ENCODE measurements at regions not wholly inside any gene's neighbourhood (a gene's known extent, or its start where the extent isn't known, plus 50 kb on each side); places are given as distances from the start of the nearest gene placed in this dataset.

- no peak overlapping the region for H3K4me3 ChIP-seq
- ATAC-seq: no peak
- Mint-ChIP-seq H3K27ac (no peak overlapping the region), H3K4me1 (peaks cover 11% of the 10 kb centered on the region; the same call in 2 of the 3 replicates), H3K9me3 (no peaks in the 10 kb centered on the region), H3K36me3 (ENCODE audit: low read depth) (no peaks in the 10 kb centered on the region), H3K4me3 (no peak overlapping the region), H3K27me3 (ENCODE audit: insufficient read depth, low read depth, poor library complexity) (no peaks in the 10 kb centered on the region)
- H3K79me2 ChIP-seq (replicated peaks; ENCODE audit: insufficient read depth): no peaks in the 10 kb centered on the region
- no peak overlapping the region for H3K4me2 ChIP-seq
- no peaks in the 10 kb centered on the region for H3K27me3 ChIP-seq (ENCODE audit: insufficient read depth)
- no peaks in the 10 kb centered on the region for H3F3A ChIP-seq (replicated peaks; ENCODE audit: low read depth)
- no peak for TF ChIP-seq JUNB (IDR thresholded peaks at IDR 0.05; ENCODE audit: unreplicated experiment)
- no peak for TF ChIP-seq EZH2 (IDR thresholded peaks at IDR 0.05; ENCODE audit: low read depth, unreplicated experiment)
- no peak for TF ChIP-seq STAT1 (IDR thresholded peaks at IDR 0.05; ENCODE audit: unreplicated experiment)
- TF ChIP-seq, protein P1, sequence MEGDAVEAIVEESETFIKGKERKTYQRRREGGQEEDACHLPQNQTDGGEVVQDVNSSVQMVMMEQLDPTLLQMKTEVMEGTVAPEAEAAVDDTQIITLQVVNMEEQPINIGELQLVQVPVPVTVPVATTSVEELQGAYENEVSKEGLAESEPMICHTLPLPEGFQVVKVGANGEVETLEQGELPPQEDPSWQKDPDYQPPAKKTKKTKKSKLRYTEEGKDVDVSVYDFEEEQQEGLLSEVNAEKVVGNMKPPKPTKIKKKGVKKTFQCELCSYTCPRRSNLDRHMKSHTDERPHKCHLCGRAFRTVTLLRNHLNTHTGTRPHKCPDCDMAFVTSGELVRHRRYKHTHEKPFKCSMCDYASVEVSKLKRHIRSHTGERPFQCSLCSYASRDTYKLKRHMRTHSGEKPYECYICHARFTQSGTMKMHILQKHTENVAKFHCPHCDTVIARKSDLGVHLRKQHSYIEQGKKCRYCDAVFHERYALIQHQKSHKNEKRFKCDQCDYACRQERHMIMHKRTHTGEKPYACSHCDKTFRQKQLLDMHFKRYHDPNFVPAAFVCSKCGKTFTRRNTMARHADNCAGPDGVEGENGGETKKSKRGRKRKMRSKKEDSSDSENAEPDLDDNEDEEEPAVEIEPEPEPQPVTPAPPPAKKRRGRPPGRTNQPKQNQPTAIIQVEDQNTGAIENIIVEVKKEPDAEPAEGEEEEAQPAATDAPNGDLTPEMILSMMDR (conservative IDR thresholded peaks at IDR 0.05; ENCODE audit: low read depth in 2 of 2): no peak
- no peak for TF ChIP-seq ZNF114 (CRISPR knock-in tag; IDR thresholded peaks at IDR 0.05)
- no peak for TF ChIP-seq CREB1 (CRISPR knock-in tag; IDR thresholded peaks at IDR 0.05; ENCODE audit: low read depth)
- TF ChIP-seq EZH2phosphoT487 (IDR thresholded peaks at IDR 0.05; ENCODE audit: unreplicated experiment): no peak
- TF ChIP-seq ETS1 (IDR thresholded peaks at IDR 0.05): no peak
- TF ChIP-seq, protein P2, sequence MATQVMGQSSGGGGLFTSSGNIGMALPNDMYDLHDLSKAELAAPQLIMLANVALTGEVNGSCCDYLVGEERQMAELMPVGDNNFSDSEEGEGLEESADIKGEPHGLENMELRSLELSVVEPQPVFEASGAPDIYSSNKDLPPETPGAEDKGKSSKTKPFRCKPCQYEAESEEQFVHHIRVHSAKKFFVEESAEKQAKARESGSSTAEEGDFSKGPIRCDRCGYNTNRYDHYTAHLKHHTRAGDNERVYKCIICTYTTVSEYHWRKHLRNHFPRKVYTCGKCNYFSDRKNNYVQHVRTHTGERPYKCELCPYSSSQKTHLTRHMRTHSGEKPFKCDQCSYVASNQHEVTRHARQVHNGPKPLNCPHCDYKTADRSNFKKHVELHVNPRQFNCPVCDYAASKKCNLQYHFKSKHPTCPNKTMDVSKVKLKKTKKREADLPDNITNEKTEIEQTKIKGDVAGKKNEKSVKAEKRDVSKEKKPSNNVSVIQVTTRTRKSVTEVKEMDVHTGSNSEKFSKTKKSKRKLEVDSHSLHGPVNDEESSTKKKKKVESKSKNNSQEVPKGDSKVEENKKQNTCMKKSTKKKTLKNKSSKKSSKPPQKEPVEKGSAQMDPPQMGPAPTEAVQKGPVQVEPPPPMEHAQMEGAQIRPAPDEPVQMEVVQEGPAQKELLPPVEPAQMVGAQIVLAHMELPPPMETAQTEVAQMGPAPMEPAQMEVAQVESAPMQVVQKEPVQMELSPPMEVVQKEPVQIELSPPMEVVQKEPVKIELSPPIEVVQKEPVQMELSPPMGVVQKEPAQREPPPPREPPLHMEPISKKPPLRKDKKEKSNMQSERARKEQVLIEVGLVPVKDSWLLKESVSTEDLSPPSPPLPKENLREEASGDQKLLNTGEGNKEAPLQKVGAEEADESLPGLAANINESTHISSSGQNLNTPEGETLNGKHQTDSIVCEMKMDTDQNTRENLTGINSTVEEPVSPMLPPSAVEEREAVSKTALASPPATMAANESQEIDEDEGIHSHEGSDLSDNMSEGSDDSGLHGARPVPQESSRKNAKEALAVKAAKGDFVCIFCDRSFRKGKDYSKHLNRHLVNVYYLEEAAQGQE (IDR thresholded peaks at IDR 0.05; ENCODE audit: unreplicated experiment): no peak
- TF ChIP-seq POLR2AphosphoS5 (IDR thresholded peaks at IDR 0.05; ENCODE audit: low read depth): no peak
- TF ChIP-seq NANOG (IDR thresholded peaks at IDR 0.05; ENCODE audit: borderline replicate concordance): no peak
- TF ChIP-seq, protein P3, sequence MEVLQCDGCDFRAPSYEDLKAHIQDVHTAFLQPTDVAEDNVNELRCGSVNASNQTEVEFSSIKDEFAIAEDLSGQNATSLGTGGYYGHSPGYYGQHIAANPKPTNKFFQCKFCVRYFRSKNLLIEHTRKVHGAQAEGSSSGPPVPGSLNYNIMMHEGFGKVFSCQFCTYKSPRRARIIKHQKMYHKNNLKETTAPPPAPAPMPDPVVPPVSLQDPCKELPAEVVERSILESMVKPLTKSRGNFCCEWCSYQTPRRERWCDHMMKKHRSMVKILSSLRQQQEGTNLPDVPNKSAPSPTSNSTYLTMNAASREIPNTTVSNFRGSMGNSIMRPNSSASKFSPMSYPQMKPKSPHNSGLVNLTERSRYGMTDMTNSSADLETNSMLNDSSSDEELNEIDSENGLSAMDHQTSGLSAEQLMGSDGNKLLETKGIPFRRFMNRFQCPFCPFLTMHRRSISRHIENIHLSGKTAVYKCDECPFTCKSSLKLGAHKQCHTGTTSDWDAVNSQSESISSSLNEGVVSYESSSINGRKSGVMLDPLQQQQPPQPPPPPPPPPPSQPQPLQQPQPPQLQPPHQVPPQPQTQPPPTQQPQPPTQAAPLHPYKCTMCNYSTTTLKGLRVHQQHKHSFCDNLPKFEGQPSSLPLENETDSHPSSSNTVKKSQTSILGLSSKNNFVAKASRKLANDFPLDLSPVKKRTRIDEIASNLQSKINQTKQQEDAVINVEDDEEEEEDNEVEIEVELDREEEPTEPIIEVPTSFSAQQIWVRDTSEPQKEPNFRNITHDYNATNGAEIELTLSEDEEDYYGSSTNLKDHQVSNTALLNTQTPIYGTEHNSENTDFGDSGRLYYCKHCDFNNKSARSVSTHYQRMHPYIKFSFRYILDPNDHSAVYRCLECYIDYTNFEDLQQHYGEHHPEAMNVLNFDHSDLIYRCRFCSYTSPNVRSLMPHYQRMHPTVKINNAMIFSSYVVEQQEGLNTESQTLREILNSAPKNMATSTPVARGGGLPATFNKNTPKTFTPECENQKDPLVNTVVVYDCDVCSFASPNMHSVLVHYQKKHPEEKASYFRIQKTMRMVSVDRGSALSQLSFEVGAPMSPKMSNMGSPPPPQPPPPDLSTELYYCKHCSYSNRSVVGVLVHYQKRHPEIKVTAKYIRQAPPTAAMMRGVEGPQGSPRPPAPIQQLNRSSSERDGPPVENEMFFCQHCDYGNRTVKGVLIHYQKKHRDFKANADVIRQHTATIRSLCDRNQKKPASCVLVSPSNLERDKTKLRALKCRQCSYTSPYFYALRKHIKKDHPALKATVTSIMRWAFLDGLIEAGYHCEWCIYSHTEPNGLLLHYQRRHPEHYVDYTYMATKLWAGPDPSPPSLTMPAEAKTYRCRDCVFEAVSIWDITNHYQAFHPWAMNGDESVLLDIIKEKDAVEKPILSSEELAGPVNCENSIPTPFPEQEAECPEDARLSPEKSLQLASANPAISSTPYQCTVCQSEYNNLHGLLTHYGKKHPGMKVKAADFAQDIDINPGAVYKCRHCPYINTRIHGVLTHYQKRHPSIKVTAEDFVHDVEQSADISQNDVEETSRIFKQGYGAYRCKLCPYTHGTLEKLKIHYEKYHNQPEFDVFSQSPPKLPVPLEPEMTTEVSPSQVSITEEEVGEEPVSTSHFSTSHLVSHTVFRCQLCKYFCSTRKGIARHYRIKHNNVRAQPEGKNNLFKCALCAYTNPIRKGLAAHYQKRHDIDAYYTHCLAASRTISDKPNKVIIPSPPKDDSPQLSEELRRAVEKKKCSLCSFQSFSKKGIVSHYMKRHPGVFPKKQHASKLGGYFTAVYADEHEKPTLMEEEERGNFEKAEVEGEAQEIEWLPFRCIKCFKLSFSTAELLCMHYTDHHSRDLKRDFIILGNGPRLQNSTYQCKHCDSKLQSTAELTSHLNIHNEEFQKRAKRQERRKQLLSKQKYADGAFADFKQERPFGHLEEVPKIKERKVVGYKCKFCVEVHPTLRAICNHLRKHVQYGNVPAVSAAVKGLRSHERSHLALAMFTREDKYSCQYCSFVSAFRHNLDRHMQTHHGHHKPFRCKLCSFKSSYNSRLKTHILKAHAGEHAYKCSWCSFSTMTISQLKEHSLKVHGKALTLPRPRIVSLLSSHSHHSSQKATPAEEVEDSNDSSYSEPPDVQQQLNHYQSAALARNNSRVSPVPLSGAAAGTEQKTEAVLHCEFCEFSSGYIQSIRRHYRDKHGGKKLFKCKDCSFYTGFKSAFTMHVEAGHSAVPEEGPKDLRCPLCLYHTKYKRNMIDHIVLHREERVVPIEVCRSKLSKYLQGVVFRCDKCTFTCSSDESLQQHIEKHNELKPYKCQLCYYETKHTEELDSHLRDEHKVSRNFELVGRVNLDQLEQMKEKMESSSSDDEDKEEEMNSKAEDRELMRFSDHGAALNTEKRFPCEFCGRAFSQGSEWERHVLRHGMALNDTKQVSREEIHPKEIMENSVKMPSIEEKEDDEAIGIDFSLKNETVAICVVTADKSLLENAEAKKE (CRISPR knock-in tag; IDR thresholded peaks at IDR 0.05): no peak
- no peak for TF ChIP-seq ZNF331 (CRISPR knock-in tag; IDR thresholded peaks at IDR 0.05; ENCODE audit: low read depth)
- no peak overlapping the region for H3K27ac ChIP-seq (ENCODE audit: low read depth)
- DNase-seq (ENCODE audit: low spot score): no peak
- H4K20me1 ChIP-seq (replicated peaks; ENCODE audit: insufficient read depth): no peaks in the 10 kb centered on the region
- H3K4me1 ChIP-seq (ENCODE audit: insufficient read depth): peaks cover 14% of the 10 kb centered on the region
- peaks cover 7% of the 10 kb centered on the region; the same call in 1 of the 2 replicates for H3K9me2 ChIP-seq (ENCODE audit: insufficient read depth)
- H3K36me3 ChIP-seq (ENCODE audit: insufficient read depth): no peaks in the 10 kb centered on the region
- H2AFZ ChIP-seq: no peak overlapping the region
Observed at GRCh38 chr2:103823847-103824246, 1030.1 kb upstream of the POU3F3 start.
